ENCODE measurements at regions not wholly inside any gene's neighbourhood (a gene's known extent, or its start where the extent isn't known, plus 50 kb on each side); places are given as distances from the start of the nearest gene placed in this dataset.
"Not testable (repeated sequence)": the region's sequence is repeated elsewhere in the genome, so short reads cannot be mapped to it uniquely, and the experiment has no call there.

DNA sequence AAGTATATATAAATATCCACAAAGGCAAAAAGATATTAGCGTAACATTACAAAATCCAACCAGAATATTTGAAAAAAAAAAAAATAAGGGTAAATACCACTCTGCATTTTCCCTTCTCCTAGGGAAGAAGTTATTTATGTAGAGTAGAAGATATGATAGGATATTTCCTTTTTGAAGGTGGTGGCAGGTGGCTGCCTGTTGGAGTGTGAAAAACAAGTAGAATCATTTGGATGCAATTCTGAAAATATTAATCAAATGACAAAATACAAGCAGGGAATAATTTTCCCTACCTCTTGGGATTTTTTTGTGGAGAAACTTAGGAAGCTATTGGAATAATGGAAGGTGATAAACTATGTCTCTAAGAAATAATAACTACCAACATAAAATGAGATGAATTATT, 62.5 kb upstream of the OGFRL1 start:
- TF ChIP-seq EZH2 (IDR thresholded peaks at IDR 0.05; ENCODE audit: borderline replicate concordance) (no peak), EZH2phosphoT487 (IDR thresholded peaks at IDR 0.05; ENCODE audit: low read depth, severe bottlenecking, unreplicated experiment) (no peak)
- TF ChIP-seq, protein P1, sequence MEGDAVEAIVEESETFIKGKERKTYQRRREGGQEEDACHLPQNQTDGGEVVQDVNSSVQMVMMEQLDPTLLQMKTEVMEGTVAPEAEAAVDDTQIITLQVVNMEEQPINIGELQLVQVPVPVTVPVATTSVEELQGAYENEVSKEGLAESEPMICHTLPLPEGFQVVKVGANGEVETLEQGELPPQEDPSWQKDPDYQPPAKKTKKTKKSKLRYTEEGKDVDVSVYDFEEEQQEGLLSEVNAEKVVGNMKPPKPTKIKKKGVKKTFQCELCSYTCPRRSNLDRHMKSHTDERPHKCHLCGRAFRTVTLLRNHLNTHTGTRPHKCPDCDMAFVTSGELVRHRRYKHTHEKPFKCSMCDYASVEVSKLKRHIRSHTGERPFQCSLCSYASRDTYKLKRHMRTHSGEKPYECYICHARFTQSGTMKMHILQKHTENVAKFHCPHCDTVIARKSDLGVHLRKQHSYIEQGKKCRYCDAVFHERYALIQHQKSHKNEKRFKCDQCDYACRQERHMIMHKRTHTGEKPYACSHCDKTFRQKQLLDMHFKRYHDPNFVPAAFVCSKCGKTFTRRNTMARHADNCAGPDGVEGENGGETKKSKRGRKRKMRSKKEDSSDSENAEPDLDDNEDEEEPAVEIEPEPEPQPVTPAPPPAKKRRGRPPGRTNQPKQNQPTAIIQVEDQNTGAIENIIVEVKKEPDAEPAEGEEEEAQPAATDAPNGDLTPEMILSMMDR (IDR thresholded peaks at IDR 0.05; ENCODE audit: poor library complexity) = no peak
- H4K20me1 ChIP-seq (ENCODE audit: insufficient read depth, poor library complexity, severe bottlenecking) = no peaks in the 10 kb centered on the region
- H3K4me3 ChIP-seq = no peak overlapping the region
- H3K4me1 ChIP-seq (ENCODE audit: insufficient read depth) = no peaks in the 10 kb centered on the region
- H3K27ac ChIP-seq = no peak overlapping the region
- no peaks in the 10 kb centered on the region for H3K9me3 ChIP-seq (ENCODE audit: low read depth)
- 97% methylated on average over 1 of the region's 1 CpG for WGBS (ENCODE audit: low lambda C conversion rate, missing lambda C conversion rate)
- H3K79me2 ChIP-seq = no peaks in the 10 kb centered on the region
- H3K9me2 ChIP-seq (replicated peaks; ENCODE audit: insufficient read depth) = no peaks in the 10 kb centered on the region
- H3K27me3 ChIP-seq = no peaks in the 10 kb centered on the region
- H3K4me2 ChIP-seq = no peak overlapping the region
- H2AFZ ChIP-seq = no peak overlapping the region
- H3K36me3 ChIP-seq (replicated peaks; ENCODE audit: insufficient read depth, low read depth) = no peaks in the 10 kb centered on the region
- no peak for DNase-seq (ENCODE audit: low spot score)

DNA sequence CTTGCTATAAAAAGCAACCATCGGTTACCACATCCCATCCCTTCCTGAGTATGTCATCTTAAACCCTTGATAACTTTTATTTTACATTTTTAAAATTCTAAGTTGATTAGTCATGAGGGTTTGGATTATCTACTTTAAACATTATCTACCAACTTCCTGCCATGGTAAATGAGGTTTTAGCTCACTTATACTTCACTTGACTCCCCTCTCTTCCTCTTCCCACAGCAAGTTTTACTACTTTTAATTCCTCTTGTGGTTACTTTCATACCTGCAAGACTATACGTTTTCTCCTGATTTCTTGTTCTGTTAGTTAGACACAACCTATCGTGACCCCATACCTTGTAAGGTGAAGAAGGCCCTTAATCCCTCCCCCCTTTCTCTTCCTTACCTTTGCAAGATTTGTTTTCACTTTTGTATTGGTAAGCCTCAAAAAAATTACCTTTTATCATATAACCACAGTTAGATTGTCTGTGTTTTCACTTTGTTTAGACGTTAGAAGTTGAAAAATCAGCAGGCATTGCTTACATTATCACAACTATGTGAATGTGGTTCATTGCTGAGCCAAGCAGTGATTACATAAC, 60.1 kb upstream of the OGFRL1 start:
- Histone ChIP-seq H3K27ac (no peak overlapping the region), H3K4me2 (no peak overlapping the region)
- TF ChIP-seq EZH2phosphoT487 (IDR thresholded peaks at IDR 0.05; ENCODE audit: low read depth, severe bottlenecking, unreplicated experiment) (no peak), EZH2 (IDR thresholded peaks at IDR 0.05; ENCODE audit: borderline replicate concordance) (no peak)
- TF ChIP-seq, protein P1 (IDR thresholded peaks at IDR 0.05; ENCODE audit: poor library complexity) = no peak

DNA sequence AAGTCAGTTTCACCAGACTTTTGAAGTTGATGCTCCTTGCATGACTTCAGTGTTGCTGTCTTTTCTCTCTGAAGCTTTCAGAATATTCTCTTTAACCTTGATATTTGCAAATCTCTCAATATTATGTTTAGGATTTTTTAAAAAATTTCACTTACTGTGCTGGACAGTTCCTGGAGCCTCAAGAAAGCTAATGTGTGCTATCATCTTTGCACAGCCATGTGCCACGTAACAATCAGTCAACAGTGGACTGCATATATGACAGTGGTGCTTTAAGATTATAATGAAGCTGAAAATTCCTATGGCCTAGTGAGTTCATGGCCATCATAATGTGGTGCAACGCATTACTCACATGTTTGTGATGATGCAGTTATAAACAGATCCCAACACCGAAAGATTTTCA, 59.1 kb upstream of the OGFRL1 start:
- no peaks in the 10 kb centered on the region for H4K20me1 ChIP-seq (ENCODE audit: insufficient read depth, poor library complexity, severe bottlenecking)
- H3K9me2 ChIP-seq (replicated peaks; ENCODE audit: insufficient read depth) = no peaks in the 10 kb centered on the region
- H3K4me2 ChIP-seq = no peak overlapping the region
- H3K27me3 ChIP-seq = no peaks in the 10 kb centered on the region
- no peaks in the 10 kb centered on the region for H3K4me1 ChIP-seq (ENCODE audit: insufficient read depth)
- no peak for DNase-seq (ENCODE audit: low spot score)
- H3K27ac ChIP-seq = no peak overlapping the region
- no peaks in the 10 kb centered on the region for H3K36me3 ChIP-seq (replicated peaks; ENCODE audit: insufficient read depth, low read depth)
- no peaks in the 10 kb centered on the region for H3K9me3 ChIP-seq (ENCODE audit: low read depth)
- no peak overlapping the region for H3K4me3 ChIP-seq
- 95% methylated on average over 3 of the region's 3 CpGs for WGBS (ENCODE audit: low lambda C conversion rate, missing lambda C conversion rate)
- H3K79me2 ChIP-seq = no peaks in the 10 kb centered on the region
- no peak overlapping the region for H2AFZ ChIP-seq
- TF ChIP-seq EZH2phosphoT487 (IDR thresholded peaks at IDR 0.05; ENCODE audit: low read depth, severe bottlenecking, unreplicated experiment) (no peak), EZH2 (IDR thresholded peaks at IDR 0.05; ENCODE audit: borderline replicate concordance) (no peak)
- TF ChIP-seq, protein P1 (IDR thresholded peaks at IDR 0.05; ENCODE audit: poor library complexity) = no peak

More for the DNA sequence above, 60.1 kb upstream of the OGFRL1 start:
- Histone ChIP-seq H3K4me1 (ENCODE audit: insufficient read depth) (no peaks in the 10 kb centered on the region), H3K79me2 (no peaks in the 10 kb centered on the region), H3K36me3 (replicated peaks; ENCODE audit: insufficient read depth, low read depth) (no peaks in the 10 kb centered on the region), H4K20me1 (ENCODE audit: insufficient read depth, poor library complexity, severe bottlenecking) (no peaks in the 10 kb centered on the region), H3K4me3 (no peak overlapping the region), H3K27me3 (no peaks in the 10 kb centered on the region), H2AFZ (no peak overlapping the region), H3K9me2 (replicated peaks; ENCODE audit: insufficient read depth) (no peaks in the 10 kb centered on the region), H3K9me3 (ENCODE audit: low read depth) (no peaks in the 10 kb centered on the region)
- DNase-seq (ENCODE audit: low spot score) = no peak
- 62% methylated on average over 4 of the region's 4 CpGs for WGBS (ENCODE audit: low lambda C conversion rate, missing lambda C conversion rate)

DNA sequence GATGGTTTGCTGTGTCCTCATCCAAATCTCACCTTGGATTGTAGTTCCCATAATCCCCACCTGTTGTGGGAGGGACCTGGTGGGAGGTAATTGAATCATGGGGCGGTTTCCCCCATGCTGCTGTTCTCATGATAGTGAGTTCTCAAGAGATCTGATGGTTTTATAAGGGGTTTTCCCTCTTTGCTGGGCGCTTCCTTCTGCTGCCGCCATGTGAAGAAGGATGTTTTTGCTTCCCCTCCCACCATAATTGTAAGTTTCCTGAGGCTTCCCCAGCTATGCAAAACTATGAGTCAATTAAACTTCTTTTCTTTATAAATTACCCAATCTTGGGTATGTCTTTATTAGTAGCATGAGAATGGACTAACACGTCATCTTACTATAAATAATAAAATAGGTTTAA, 55.7 kb upstream of the OGFRL1 start:
- not testable (repeated sequence) for H3K9me2 ChIP-seq (replicated peaks; ENCODE audit: insufficient read depth); H3K79me2 ChIP-seq

More for the DNA sequence above, 55.7 kb upstream of the OGFRL1 start:
- DNase-seq (ENCODE audit: low spot score); H3K27me3 ChIP-seq; H3K9me3 ChIP-seq (ENCODE audit: low read depth); H3K36me3 ChIP-seq (replicated peaks; ENCODE audit: insufficient read depth, low read depth); H3K4me3 ChIP-seq; H3K4me2 ChIP-seq; H3K27ac ChIP-seq; H4K20me1 ChIP-seq (ENCODE audit: insufficient read depth, poor library complexity, severe bottlenecking); H3K4me1 ChIP-seq (ENCODE audit: insufficient read depth); H2AFZ ChIP-seq: not testable (repeated sequence)
- WGBS (ENCODE audit: low lambda C conversion rate, missing lambda C conversion rate) = 95% methylated on average over 4 of the region's 4 CpGs

Data from hepatocyte (in vitro differentiated cells).